ENCODE measurements at regions not wholly inside any gene's neighbourhood (a gene's known extent, or its start where the extent isn't known, plus 50 kb on each side); places are given as distances from the start of the nearest gene placed in this dataset.

GRCh38 chr5:149432911-149433401 is 53.9 kb upstream of the IL17B start:
- Mint-ChIP-seq H3K9me3 (ENCODE audit: unreplicated experiment) (no peaks in the 10 kb centered on the region), H3K36me3 (ENCODE audit: unreplicated experiment) (peaks cover 25% of the 10 kb centered on the region), H3K4me1 (ENCODE audit: unreplicated experiment) (peaks cover 15% of the 10 kb centered on the region), H3K27ac (ENCODE audit: unreplicated experiment) (peak overlapping the region; percentile 82), H3K27me3 (ENCODE audit: unreplicated experiment) (peaks cover 4% of the 10 kb centered on the region), H3K4me3 (ENCODE audit: unreplicated experiment) (no peak overlapping the region)
- no peak for DNase-seq (ENCODE audit: extremely low spot score, unreplicated experiment)
- no peak for TF ChIP-seq CTCF (IDR thresholded peaks at IDR 0.05)

- peak overlapping the region; percentile 82 for H3K27ac Mint-ChIP-seq (ENCODE audit: unreplicated experiment)
- peaks cover 15% of the 10 kb centered on the region for H3K4me1 Mint-ChIP-seq (ENCODE audit: unreplicated experiment)
- H3K4me3 Mint-ChIP-seq (ENCODE audit: unreplicated experiment): no peak overlapping the region
- TF ChIP-seq CTCF (IDR thresholded peaks at IDR 0.05): no peak
- no peaks in the 10 kb centered on the region for H3K9me3 Mint-ChIP-seq (ENCODE audit: unreplicated experiment)
- H3K27me3 Mint-ChIP-seq (ENCODE audit: unreplicated experiment): peaks cover 4% of the 10 kb centered on the region
- H3K36me3 Mint-ChIP-seq (ENCODE audit: unreplicated experiment): peaks cover 28% of the 10 kb centered on the region
- no peak for DNase-seq (ENCODE audit: extremely low spot score, unreplicated experiment)
These were observed 53.3 kb upstream of the IL17B start for GRCh38 chr5:149432376-149432775.

GRCh38 chr5:149429839-149430721 is 51.0 kb upstream of the IL17B start:
- DNase-seq (ENCODE audit: extremely low spot score, unreplicated experiment): no peak
- H3K9me3 Mint-ChIP-seq (ENCODE audit: unreplicated experiment): no peaks in the 10 kb centered on the region
- H3K4me3 Mint-ChIP-seq (ENCODE audit: unreplicated experiment): no peak overlapping the region
- H3K36me3 Mint-ChIP-seq (ENCODE audit: unreplicated experiment): peaks cover 46% of the 10 kb centered on the region
- TF ChIP-seq CTCF (IDR thresholded peaks at IDR 0.05): peak; percentile 17
- peaks cover 25% of the 10 kb centered on the region for H3K4me1 Mint-ChIP-seq (ENCODE audit: unreplicated experiment)
- H3K27me3 Mint-ChIP-seq (ENCODE audit: unreplicated experiment): no peaks in the 10 kb centered on the region
- peak overlapping the region; percentile 76 for H3K27ac Mint-ChIP-seq (ENCODE audit: unreplicated experiment)

Small RNA genes in the stretch of these regions (microRNA-seq; reads per million reads assigned to microRNA genes)
- gene MIR145 (ENCODE audit: unreplicated experiment): 8,299 reads per million, percentile 95 among the genes with 10 or more reads in this experiment
